ENCODE measurements at regions not wholly inside any gene's neighbourhood (a gene's known extent, or its start where the extent isn't known, plus 50 kb on each side); places are given as distances from the start of the nearest gene placed in this dataset.

DNA sequence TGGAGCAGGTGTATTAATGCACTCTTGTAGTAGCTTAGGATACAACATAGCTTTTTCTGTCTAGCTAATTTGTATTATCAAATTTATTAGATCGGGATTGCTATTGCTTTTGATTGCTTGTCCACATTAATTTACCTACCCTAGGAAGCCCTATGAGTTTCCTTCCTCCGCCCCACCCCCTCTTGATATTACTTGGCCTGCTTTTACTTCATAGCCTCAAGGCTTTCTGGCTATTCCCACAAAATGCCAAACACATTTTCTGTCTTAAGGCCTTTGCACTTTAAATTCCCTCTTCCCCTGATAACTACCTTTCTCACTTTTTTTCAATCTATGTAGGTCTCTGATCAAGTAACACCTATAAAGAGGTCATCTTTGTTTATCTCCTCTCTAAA, 99.1 kb upstream of the PRSS16 start:
- no peak overlapping the region for H3K27ac ChIP-seq (ENCODE audit: insufficient read depth, low read length)
- no peaks in the 10 kb centered on the region for H3K27me3 ChIP-seq (ENCODE audit: control insufficient read depth, insufficient read depth, low read length)
- no peak overlapping the region for H4K91ac ChIP-seq (ENCODE audit: insufficient read depth, low read depth, low read length)
- dilution Hi-C loops (cut with HindIII; ENCODE audit: low sequenced_read_pairs, unreplicated experiment) (loop anchor here (25.0 kb wide), 1 partner anchor 739 kb away; a partner anchor contains a TSS), in situ Hi-C loops (cut with MboI; ENCODE audit: low sequenced_read_pairs) (loop anchor here (5.0 to 25.0 kb wide), 3 partner anchors 744 to 961 kb away; a partner anchor contains a TSS), intact Hi-C loops (cut with micrococcal nuclease) (loop anchor here (5.0 kb wide), 4 partner anchors 659 to 1126 kb away; a partner anchor contains a TSS)
- no peak overlapping the region for H2AK5ac ChIP-seq (ENCODE audit: low read depth, low read length)
- ATAC-seq (ENCODE audit: low read depth) (no peak), DNase-seq (no peak)
- no peak overlapping the region for H3K56ac ChIP-seq (ENCODE audit: extremely low read depth, insufficient read depth, low read length)
- peaks cover 2% of the 10 kb centered on the region; the same call in 1 of the 2 replicates for H3K4me1 ChIP-seq (ENCODE audit: control insufficient read depth, insufficient read depth, low read length)
- H3K18ac ChIP-seq (ENCODE audit: low read depth, low read length) = no peak overlapping the region
- no peak overlapping the region for H3K14ac ChIP-seq (replicated peaks; ENCODE audit: low read depth, low read length)
- no peak overlapping the region for H3K4me3 ChIP-seq (ENCODE audit: insufficient read depth, low read depth, low read length)
- H3K4me2 ChIP-seq (ENCODE audit: low read depth, low read length) = no peak overlapping the region
- no peaks in the 10 kb centered on the region for H3K36me3 ChIP-seq (ENCODE audit: control insufficient read depth, insufficient read depth, low read length)
- TF ChIP-seq, protein P1, sequence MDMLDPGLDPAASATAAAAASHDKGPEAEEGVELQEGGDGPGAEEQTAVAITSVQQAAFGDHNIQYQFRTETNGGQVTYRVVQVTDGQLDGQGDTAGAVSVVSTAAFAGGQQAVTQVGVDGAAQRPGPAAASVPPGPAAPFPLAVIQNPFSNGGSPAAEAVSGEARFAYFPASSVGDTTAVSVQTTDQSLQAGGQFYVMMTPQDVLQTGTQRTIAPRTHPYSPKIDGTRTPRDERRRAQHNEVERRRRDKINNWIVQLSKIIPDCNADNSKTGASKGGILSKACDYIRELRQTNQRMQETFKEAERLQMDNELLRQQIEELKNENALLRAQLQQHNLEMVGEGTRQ (IDR thresholded peaks at IDR 0.05; ENCODE audit: low read depth, low read length) = no peak
- TF ChIP-seq MAFK (IDR thresholded peaks at IDR 0.05; ENCODE audit: low read depth, low read length) (no peak), CEBPB (IDR thresholded peaks at IDR 0.05; ENCODE audit: low read depth, low read length) (no peak), FOS (IDR thresholded peaks at IDR 0.05; ENCODE audit: low read depth, low read length) (no peak)
- TF ChIP-seq, protein P2, sequence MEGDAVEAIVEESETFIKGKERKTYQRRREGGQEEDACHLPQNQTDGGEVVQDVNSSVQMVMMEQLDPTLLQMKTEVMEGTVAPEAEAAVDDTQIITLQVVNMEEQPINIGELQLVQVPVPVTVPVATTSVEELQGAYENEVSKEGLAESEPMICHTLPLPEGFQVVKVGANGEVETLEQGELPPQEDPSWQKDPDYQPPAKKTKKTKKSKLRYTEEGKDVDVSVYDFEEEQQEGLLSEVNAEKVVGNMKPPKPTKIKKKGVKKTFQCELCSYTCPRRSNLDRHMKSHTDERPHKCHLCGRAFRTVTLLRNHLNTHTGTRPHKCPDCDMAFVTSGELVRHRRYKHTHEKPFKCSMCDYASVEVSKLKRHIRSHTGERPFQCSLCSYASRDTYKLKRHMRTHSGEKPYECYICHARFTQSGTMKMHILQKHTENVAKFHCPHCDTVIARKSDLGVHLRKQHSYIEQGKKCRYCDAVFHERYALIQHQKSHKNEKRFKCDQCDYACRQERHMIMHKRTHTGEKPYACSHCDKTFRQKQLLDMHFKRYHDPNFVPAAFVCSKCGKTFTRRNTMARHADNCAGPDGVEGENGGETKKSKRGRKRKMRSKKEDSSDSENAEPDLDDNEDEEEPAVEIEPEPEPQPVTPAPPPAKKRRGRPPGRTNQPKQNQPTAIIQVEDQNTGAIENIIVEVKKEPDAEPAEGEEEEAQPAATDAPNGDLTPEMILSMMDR (conservative IDR thresholded peaks at IDR 0.05; ENCODE audit: low read depth, low read length) = no peak
- POLR2A ChIA-PET (ENCODE audit: unreplicated experiment) = no interaction called here
- H4K5ac ChIP-seq (ENCODE audit: low read depth, low read length) = no peak overlapping the region
- H3K9me3 ChIP-seq (ENCODE audit: control insufficient read depth, insufficient read depth, low read length) = no peaks in the 10 kb centered on the region
- no peak overlapping the region for H2AK9ac ChIP-seq (replicated peaks; ENCODE audit: low read depth, low read length, poor library complexity)
- WGBS, 2 experiments (ENCODE audit: extremely low coverage in 2 of 2, insufficient read length in 1 of 2) = 100% methylated on average over 1 of the region's 2 CpGs; no CpG with 5 or more reads in 1 of the 2 experiments
- no peak overlapping the region for H2AFZ ChIP-seq (replicated peaks; ENCODE audit: low read length, poor library complexity)
- no peak overlapping the region for H2BK5ac ChIP-seq (ENCODE audit: low read depth, low read length, poor library complexity, severe bottlenecking)
- H3K4ac ChIP-seq (ENCODE audit: low read depth, low read length) = no peak overlapping the region
- peaks cover 0 to 5% of the 10 kb centered on the region in 2 experiments; a peak in 1 of 4 replicates for H3K79me1 ChIP-seq (ENCODE audit: low read depth in 1 of 2, low read length in 2 of 2)
- no peaks in the 10 kb centered on the region for H3K9me1 ChIP-seq (ENCODE audit: insufficient read depth, low read length)
- no peak overlapping the region for H4K8ac ChIP-seq (ENCODE audit: low read depth in 2 of 2, low read length in 2 of 2)
- H4K20me1 ChIP-seq (ENCODE audit: insufficient read depth, low read length) = no peaks in the 10 kb centered on the region
- no TSS peak for BruUV-seq (replicated peaks)
- H2BK120ac ChIP-seq (ENCODE audit: low read depth, low read length) = no peak overlapping the region
- H3K9ac ChIP-seq (ENCODE audit: low read depth, low read length) = no peak overlapping the region
- no peak overlapping the region for H2BK20ac ChIP-seq (ENCODE audit: low read depth, low read length)
- CTCF ChIA-PET = interaction anchor here (0.6 to 1.5 kb wide), 2 partner anchors 21 to 325 kb away, joined by 3 read pairs; no protein-coding TSS in a partner anchor
- no peak overlapping the region for H3K23ac ChIP-seq (ENCODE audit: low read depth, low read length)
- no peak overlapping the region for H2BK15ac ChIP-seq (ENCODE audit: low read depth, low read length)

Measured in IMR-90 (cell line).